ENCODE measurements at regions not wholly inside any gene's neighbourhood (a gene's known extent, or its start where the extent isn't known, plus 50 kb on each side); places are given as distances from the start of the nearest gene placed in this dataset.

- DNase-seq: no peak
Measured at GRCh38 chr21:24290151-24290833, 1317.0 kb downstream of the MRPL39 start.

GRCh38 chr21:24289539-24289938, 1317.7 kb downstream of the MRPL39 start:
- no peak for DNase-seq

- DNase-seq: no peak
Measured at GRCh38 chr21:24280596-24280995, 1326.7 kb downstream of the MRPL39 start.

- DNase-seq: no peak
Measured at GRCh38 chr21:24278711-24279110, 1328.6 kb downstream of the MRPL39 start.

GRCh38 chr21:24276204-24276603, 1331.1 kb downstream of the MRPL39 start:
- DNase-seq: no peak

- DNase-seq: no peak
Measured at GRCh38 chr21:24275616-24276015, 1331.7 kb downstream of the MRPL39 start.

GRCh38 chr21:24272521-24272938, 1334.8 kb downstream of the MRPL39 start:
- no peak for DNase-seq

- DNase-seq: no peak
Measured at GRCh38 chr21:24265987-24266386, 1341.3 kb downstream of the MRPL39 start.

GRCh38 chr21:24260751-24261150, 1346.5 kb downstream of the MRPL39 start:
- no peak for DNase-seq

GRCh38 chr21:24259241-24259640, 1348.0 kb downstream of the MRPL39 start:
- DNase-seq: no peak

- no peak for DNase-seq
Measured at GRCh38 chr21:24255591-24255990, 1351.7 kb downstream of the MRPL39 start.

GRCh38 chr21:24225431-24225830, 1381.8 kb downstream of the MRPL39 start:
- no peak for DNase-seq

GRCh38 chr21:24224422-24224821, 1382.9 kb downstream of the MRPL39 start:
- DNase-seq: no peak

- no peak for DNase-seq
Measured at GRCh38 chr21:24223624-24224023, 1383.7 kb downstream of the MRPL39 start.

- DNase-seq: no peak
Measured at GRCh38 chr21:24222676-24223075, 1384.6 kb downstream of the MRPL39 start.

GRCh38 chr21:24220446-24220845, 1386.8 kb downstream of the MRPL39 start:
- DNase-seq: no peak

- DNase-seq: no peak
Measured at GRCh38 chr21:24217151-24217550, 1390.1 kb downstream of the MRPL39 start.

GRCh38 chr21:24210130-24210529, 1397.2 kb downstream of the MRPL39 start:
- no peak for DNase-seq

GRCh38 chr21:24208562-24209260, 1398.6 kb downstream of the MRPL39 start:
- DNase-seq: no peak

GRCh38 chr21:24205319-24205718, 1402.0 kb downstream of the MRPL39 start:
- no peak for DNase-seq

- DNase-seq: no peak
Measured at GRCh38 chr21:24204641-24205040, 1402.6 kb downstream of the MRPL39 start.

GRCh38 chr21:24200052-24200451, 1407.2 kb downstream of the MRPL39 start:
- DNase-seq: no peak

- DNase-seq: no peak
Measured at GRCh38 chr21:24197923-24198322, 1409.4 kb downstream of the MRPL39 start.

GRCh38 chr21:24197132-24197643, 1410.1 kb downstream of the MRPL39 start:
- no peak for DNase-seq
